ENCODE measurements at regions not wholly inside any gene's neighbourhood (a gene's known extent, or its start where the extent isn't known, plus 50 kb on each side); places are given as distances from the start of the nearest gene placed in this dataset.

GRCh38 chr13:38490657-38491056 is 141.0 kb downstream of the UFM1 start:
- TF ChIP-seq NFYB (CRISPR knock-in tag; conservative IDR thresholded peaks at IDR 0.05; ENCODE audit: low read depth): no peak
- no peak for TF ChIP-seq CTCF (IDR thresholded peaks at IDR 0.05)
- TF ChIP-seq IRF2 (CRISPR knock-in tag; IDR thresholded peaks at IDR 0.05; ENCODE audit: borderline replicate concordance, low read depth): no peak
- TF ChIP-seq E2F5 (CRISPR knock-in tag; IDR thresholded peaks at IDR 0.05): no peak
- no peak for TF ChIP-seq HMGA2 (CRISPR knock-in tag; IDR thresholded peaks at IDR 0.05)
- TF ChIP-seq ZBTB21 (CRISPR knock-in tag; IDR thresholded peaks at IDR 0.05; ENCODE audit: borderline replicate concordance): no peak
- no peak for TF ChIP-seq ETV6 (CRISPR knock-in tag; IDR thresholded peaks at IDR 0.05)
- no peak for TF ChIP-seq CREB1 (CRISPR knock-in tag; IDR thresholded peaks at IDR 0.05)
- TF ChIP-seq TEAD4 (CRISPR knock-in tag; IDR thresholded peaks at IDR 0.05): no peak
